Right atrium auricular region (tissue), 2 donors: ENCODE measurements at regions not wholly inside any gene's neighbourhood (a gene's known extent, or its start where the extent isn't known, plus 50 kb on each side); places are given as distances from the start of the nearest gene placed in this dataset.

Experiments used
- DNase-seq: peaks from one replicate; pipeline ENCODE4 v3.0.0-alpha.2; 2019; ENCODE audit warnings: low spot score
- H3K27ac ChIP-seq, 2 donors: fragments of 200-600 bp; sonication (generic); 1 replicate in 1 of 2; 2 replicates in 1 of 2; pipeline ENCODE4 v1.5.1; 2016 to 2019
- H3K27me3 ChIP-seq, 2 donors: fragments of 200-600 bp; sonication (generic); one replicate each; pipeline versions ENCODE4 v1.5.1 to v1.6.0; 2017 to 2019
- H3K36me3 ChIP-seq: fragments of 200-600 bp; sonication (generic); one replicate; pipeline ENCODE4 v1.5.1; 2016
- H3K4me1 ChIP-seq, 2 donors: fragments of 200-600 bp; sonication (generic); one replicate each; pipeline versions ENCODE4 v1.5.1 to v1.6.0; 2017 to 2019
- H3K4me3 ChIP-seq, 2 donors: fragments of 200-600 bp; sonication (generic); 1 replicate in 1 of 2; 2 replicates in 1 of 2; pipeline ENCODE4 v1.5.1; 2017 to 2019; ENCODE audit warnings: mild to moderate bottlenecking in 1 of 2, moderate library complexity in 1 of 2
- H3K9me3 ChIP-seq, 2 donors: fragments of 200-600 bp; sonication (generic); one replicate each; pipeline ENCODE4 v1.5.1; 2019
- TF ChIP-seq, protein P1 (sequence below), 2 donors: fragments of 200-600 bp; sonication (generic); IDR thresholded peaks; one replicate each; pipeline ENCODE4 v1.5.1; 2019; ENCODE audit warnings: antibody characterized with exemption in 2 of 2

DNA sequence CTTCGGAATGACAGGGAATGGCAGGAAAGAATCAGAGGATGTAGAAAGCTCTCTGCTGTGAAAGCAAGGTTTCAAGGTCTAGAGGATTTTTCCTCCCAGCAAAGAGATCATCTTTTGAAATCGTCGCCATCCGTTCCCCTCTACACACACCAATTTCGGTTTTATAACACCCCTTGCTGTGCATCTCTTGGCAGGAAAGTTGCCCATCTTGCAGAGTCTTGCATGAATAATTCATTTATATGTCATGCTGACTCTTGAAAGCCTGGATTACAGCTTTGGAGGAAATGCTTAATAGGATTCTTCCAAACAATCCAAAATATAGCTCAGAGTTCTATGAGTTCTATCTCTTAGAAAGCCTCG lies 262.7 kb downstream of the CHL1 start:
- H3K36me3 ChIP-seq, result no peaks in the 10 kb centered on the region
- TF ChIP-seq, protein P1, sequence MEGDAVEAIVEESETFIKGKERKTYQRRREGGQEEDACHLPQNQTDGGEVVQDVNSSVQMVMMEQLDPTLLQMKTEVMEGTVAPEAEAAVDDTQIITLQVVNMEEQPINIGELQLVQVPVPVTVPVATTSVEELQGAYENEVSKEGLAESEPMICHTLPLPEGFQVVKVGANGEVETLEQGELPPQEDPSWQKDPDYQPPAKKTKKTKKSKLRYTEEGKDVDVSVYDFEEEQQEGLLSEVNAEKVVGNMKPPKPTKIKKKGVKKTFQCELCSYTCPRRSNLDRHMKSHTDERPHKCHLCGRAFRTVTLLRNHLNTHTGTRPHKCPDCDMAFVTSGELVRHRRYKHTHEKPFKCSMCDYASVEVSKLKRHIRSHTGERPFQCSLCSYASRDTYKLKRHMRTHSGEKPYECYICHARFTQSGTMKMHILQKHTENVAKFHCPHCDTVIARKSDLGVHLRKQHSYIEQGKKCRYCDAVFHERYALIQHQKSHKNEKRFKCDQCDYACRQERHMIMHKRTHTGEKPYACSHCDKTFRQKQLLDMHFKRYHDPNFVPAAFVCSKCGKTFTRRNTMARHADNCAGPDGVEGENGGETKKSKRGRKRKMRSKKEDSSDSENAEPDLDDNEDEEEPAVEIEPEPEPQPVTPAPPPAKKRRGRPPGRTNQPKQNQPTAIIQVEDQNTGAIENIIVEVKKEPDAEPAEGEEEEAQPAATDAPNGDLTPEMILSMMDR (IDR thresholded peaks at IDR 0.05), result no peak
- no peak for DNase-seq

DNA sequence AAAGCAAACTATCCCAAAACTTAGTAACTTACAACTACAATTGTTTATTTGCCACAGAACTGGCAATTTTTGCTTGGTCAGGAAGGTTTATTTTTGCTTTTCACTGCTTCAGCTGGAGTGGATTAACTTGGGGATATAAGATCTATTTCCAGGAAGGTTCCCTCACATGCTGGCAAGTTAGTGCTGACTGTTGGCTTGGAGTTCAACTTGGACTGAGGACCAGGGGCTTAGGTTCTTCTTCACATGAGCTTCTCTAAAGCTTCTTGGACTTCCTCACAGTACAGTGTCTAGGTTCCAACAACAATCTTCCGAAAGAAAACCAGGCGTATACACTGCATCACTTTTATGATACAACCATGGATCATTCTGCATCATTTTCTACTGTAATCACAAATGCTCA lies 264.4 kb downstream of the CHL1 start:
- Histone ChIP-seq H3K4me1 (no peaks in the 10 kb centered on the region), H3K27me3 (no peaks in the 10 kb centered on the region), H3K36me3 (no peaks in the 10 kb centered on the region), H3K4me3 (no peak overlapping the region), H3K27ac (no peak overlapping the region), H3K9me3 (no peaks in the 10 kb centered on the region)
- TF ChIP-seq, protein P1 (IDR thresholded peaks at IDR 0.05), result no peak
- no peak for DNase-seq

More for the DNA sequence above, 262.7 kb downstream of the CHL1 start:
- Histone ChIP-seq H3K9me3 (no peaks in the 10 kb centered on the region), H3K4me1 (no peaks in the 10 kb centered on the region), H3K4me3 (no peak overlapping the region), H3K27ac (no peak overlapping the region), H3K27me3 (no peaks in the 10 kb centered on the region)

DNA sequence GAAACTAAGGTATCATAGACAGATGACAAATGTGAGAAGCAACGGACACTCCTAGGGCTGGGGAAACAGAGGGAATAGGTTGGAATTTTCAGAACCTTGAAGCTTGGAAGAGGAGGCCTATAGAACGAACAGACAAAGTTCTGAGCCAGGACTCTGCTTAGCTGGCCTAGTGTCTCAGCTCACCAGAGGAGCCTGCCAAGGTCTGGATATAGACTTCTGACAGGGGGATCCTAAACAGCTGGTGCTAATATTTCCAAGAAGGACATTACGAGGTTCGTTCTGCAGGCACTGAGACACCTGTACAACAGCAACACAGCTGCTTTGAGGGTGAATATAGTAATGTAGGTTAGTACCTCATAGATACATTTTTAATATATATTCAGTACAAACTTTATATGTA lies 266.3 kb downstream of the CHL1 start:
- Histone ChIP-seq H3K9me3 (no peaks in the 10 kb centered on the region), H3K36me3 (no peaks in the 10 kb centered on the region), H3K27me3 (no peaks in the 10 kb centered on the region), H3K4me1 (no peaks in the 10 kb centered on the region), H3K4me3 (no peak overlapping the region), H3K27ac (no peak overlapping the region)
- TF ChIP-seq, protein P1 (IDR thresholded peaks at IDR 0.05), result no peak
- DNase-seq, result no peak

DNA sequence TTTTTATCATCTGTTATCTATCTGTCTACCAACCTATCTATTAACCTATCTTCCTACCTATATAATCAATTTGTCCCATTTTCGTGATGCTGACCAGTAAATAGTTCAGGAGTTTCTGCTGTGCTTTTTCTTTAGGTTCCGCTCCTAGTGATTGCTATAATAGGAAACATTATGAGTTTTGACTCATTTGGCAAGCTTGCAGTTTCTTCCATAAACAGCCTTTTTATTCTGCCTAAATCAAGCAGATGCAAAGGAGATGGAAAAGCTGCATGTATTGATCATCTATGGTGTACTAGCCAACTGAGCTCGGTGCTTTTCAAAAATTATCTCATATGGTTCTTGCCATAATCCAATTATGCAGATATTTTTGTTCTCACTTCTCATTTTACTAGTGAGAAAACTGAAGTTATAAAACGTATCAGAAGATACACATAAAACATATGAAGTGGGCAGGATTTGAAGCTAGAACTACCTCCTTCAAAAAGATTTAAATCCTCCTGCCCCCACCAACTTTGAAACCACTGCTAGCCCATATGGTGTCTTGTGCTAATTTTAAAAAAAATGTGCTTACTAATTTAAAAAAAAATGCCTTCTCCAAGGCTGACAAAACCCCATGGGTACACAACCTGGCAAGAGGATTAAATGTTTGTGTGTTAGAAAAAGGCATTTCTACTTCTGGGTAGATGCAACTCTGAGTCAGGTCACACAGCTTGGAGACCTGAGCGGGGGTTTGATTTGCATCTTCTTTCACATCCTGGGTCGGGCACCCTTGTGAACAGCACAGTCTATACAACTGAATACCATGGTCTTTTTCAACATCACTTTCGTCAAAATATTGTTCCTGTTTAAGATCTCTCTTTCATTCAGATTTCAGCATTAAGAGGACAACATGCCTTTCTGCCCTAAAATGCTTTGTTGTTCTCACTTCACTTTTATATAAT lies 267.0 kb downstream of the CHL1 start:
- no peaks in the 10 kb centered on the region for H3K36me3 ChIP-seq

GRCh38 chr3:464255-464654 lies 267.7 kb downstream of the CHL1 start:
- no peaks in the 10 kb centered on the region for H3K36me3 ChIP-seq
- H3K4me1 ChIP-seq, result no peaks in the 10 kb centered on the region
- H3K4me3 ChIP-seq, result no peak overlapping the region
- DNase-seq, result no peak
- TF ChIP-seq, protein P1 (IDR thresholded peaks at IDR 0.05), result no peak
- H3K27me3 ChIP-seq, result no peaks in the 10 kb centered on the region
- H3K9me3 ChIP-seq, result no peaks in the 10 kb centered on the region
- no peak overlapping the region for H3K27ac ChIP-seq

More for the DNA sequence above, 267.0 kb downstream of the CHL1 start:
- no peak overlapping the region for H3K4me3 ChIP-seq
- H3K27ac ChIP-seq, result no peak overlapping the region
- H3K4me1 ChIP-seq, result no peaks in the 10 kb centered on the region
- H3K27me3 ChIP-seq, result no peaks in the 10 kb centered on the region
- no peak for DNase-seq
- no peaks in the 10 kb centered on the region for H3K9me3 ChIP-seq
- TF ChIP-seq, protein P1 (IDR thresholded peaks at IDR 0.05), result no peak
